K562 (cell line): ENCODE measurements at regions not wholly inside any gene's neighbourhood (a gene's known extent, or its start where the extent isn't known, plus 50 kb on each side); places are given as distances from the start of the nearest gene placed in this dataset.

ENCODE experiments used
- ATAC-seq: fragments of 200-7000 bp; cut with Tn5 transposase; 3 replicates; pipeline ENCODE4 v1.9.1; 2020; ENCODE audit warnings: moderate library complexity
- BruUV-seq: library from RNA; stranded (reverse); fragments of 400-500 nt; replicated peaks from 2 replicates; lab custom pipeline; 2021; lab: Mats Ljungman, UMichigan
- CTCF ChIA-PET: fragments of 300-600 bp; formaldehyde crosslinking; extraction: SDS; loops from one replicate; lab custom pipeline; 2021; ENCODE audit warnings: low intra/inter-chr PET ratio; lab: Yijun Ruan, JAX
- POLR2A ChIA-PET: fragments of 300-600, 350-650 bp; sonication (Branson Sonifier 250); formaldehyde crosslinking; extraction: SDS; loops from one replicate; lab custom pipeline; 2021; ENCODE audit warnings: antibody characterized with exemption, inconsistent platforms; lab: Yijun Ruan, JAX
- DNase-seq, 4 experiments: peaks; one replicate each; pipeline versions ENCODE4 v3.0.0 to v3.0.0-alpha.2; 2011 to 2018; ENCODE audit warnings: low spot score in 3 of 4, mixed read lengths in 3 of 4; ENCODE audit errors: extremely low read depth in 1 of 4
- FAIRE-seq: peaks from 2 replicates; lab custom pipeline; 2011; peaks lifted over from hg19 to GRCh38; lab: Jason Lieb, UNC
- H2AFZ ChIP-seq: 2 replicates; pipeline ENCODE4 v1.6.0; 2011; ENCODE audit warnings: low read depth, low read length, control low read depth, inconsistent platforms
- H3K27ac ChIP-seq: fragments of 200-600 bp; 3 replicates; pipeline ENCODE4 v1.8.0; 2011; ENCODE audit warnings: low read depth, mild to moderate bottlenecking, control low read depth, inconsistent platforms, low read length, moderate library complexity, mixed read lengths; ENCODE audit errors: extremely low read depth
- H3K27me3 ChIP-seq, 2 experiments: fragments of 300-600 bp in 1 of 2; 2 replicates in 1 of 2; 3 replicates in 1 of 2; pipeline versions ENCODE4 v1.6.0 to v1.8.0; 2011; ENCODE audit warnings: inconsistent platforms in 2 of 2, low read length in 2 of 2, mild to moderate bottlenecking in 1 of 2, mixed read lengths in 1 of 2, moderate library complexity in 1 of 2; ENCODE audit not compliant: control insufficient read depth in 2 of 2, insufficient read depth in 2 of 2
- H3K36me3 ChIP-seq: fragments of 300-600 bp; 3 replicates; pipeline ENCODE4 v1.8.0; 2011; ENCODE audit warnings: mild to moderate bottlenecking, low read length, inconsistent platforms; ENCODE audit not compliant: control insufficient read depth, insufficient read depth
- H3K4me1 ChIP-seq, 2 experiments: fragments of 200-600 bp in 1 of 2; replicated peaks in 1 of 2; 2 replicates in 1 of 2; 3 replicates in 1 of 2; pipeline versions ENCODE4 v1.5.1 to v1.8.0; 2011; ENCODE audit warnings: inconsistent platforms in 2 of 2, low read length in 2 of 2, mild to moderate bottlenecking in 1 of 2, mixed read lengths in 1 of 2, moderate library complexity in 1 of 2; ENCODE audit not compliant: control insufficient read depth in 2 of 2, insufficient read depth in 2 of 2
- H3K4me2 ChIP-seq: 2 replicates; pipeline ENCODE4 v1.6.1; 2011; ENCODE audit warnings: low read length, control low read depth, inconsistent platforms, mixed read lengths; ENCODE audit not compliant: insufficient read depth
- H3K4me3 ChIP-seq: fragments of 200-600 bp; sonication (generic), shearing (Covaris generic); 2 replicates; pipeline ENCODE4 v1.5.1; 2016; ENCODE audit warnings: control low read depth, inconsistent platforms
- H3K79me2 ChIP-seq: fragments of 200-600 bp; 3 replicates; pipeline ENCODE4 v1.8.0; 2011; ENCODE audit warnings: low read length, inconsistent platforms; ENCODE audit not compliant: control insufficient read depth, insufficient read depth
- H3K9ac ChIP-seq, 2 experiments: 2 replicates each; pipeline versions ENCODE4 v1.6.0 to v1.6.1; 2011; ENCODE audit warnings: low read depth in 2 of 2, low read length in 2 of 2, control low read depth in 1 of 2, inconsistent platforms in 1 of 2, mild to moderate bottlenecking in 1 of 2, mixed read lengths in 1 of 2; ENCODE audit not compliant: insufficient read depth in 1 of 2
- H3K9me1 ChIP-seq: one replicate; pipeline ENCODE4 v1.6.0; 2011; ENCODE audit warnings: inconsistent platforms, mild to moderate bottlenecking, low read length, moderate library complexity; ENCODE audit not compliant: control insufficient read depth, insufficient read depth
- H3K9me3 ChIP-seq: replicated peaks from 2 replicates; pipeline ENCODE4 v1.5.1; 2011; ENCODE audit warnings: low read depth, low read length, inconsistent platforms; ENCODE audit not compliant: control insufficient read depth, insufficient read depth
- H4K20me1 ChIP-seq: replicated peaks from 2 replicates; pipeline ENCODE4 v1.6.1; 2011; ENCODE audit warnings: low read length, inconsistent platforms, mixed read lengths; ENCODE audit not compliant: control insufficient read depth, insufficient read depth
- ATF6 ChIP-seq: sonication (generic); formaldehyde crosslinking; IDR thresholded peaks from 2 replicates; pipeline ENCODE4 v1.4.0; 2020; ENCODE audit warnings: mild to moderate bottlenecking, missing genetic modification reagents
- BCL6 ChIP-seq: fragments of 250-450 bp; sonication (Bioruptor Pico); IDR thresholded peaks from 2 replicates; pipeline ENCODE4 v1.4.0; 2020
- ELF1 ChIP-seq: fragments of 200-800 bp; sonication (Bioruptor generic); IDR thresholded peaks from 2 replicates; pipeline ENCODE4 v1.6.1; 2016; ENCODE audit warnings: missing genetic modification characterization, missing compliant biosample characterization
- NCOR1 ChIP-seq: fragments of 450-650 bp; IDR thresholded peaks from 2 replicates; pipeline ENCODE4 v1.6.1; 2016; ENCODE audit warnings: mild to moderate bottlenecking, moderate library complexity
- STAT6 ChIP-seq: sonication (generic); formaldehyde crosslinking; IDR thresholded peaks from 2 replicates; pipeline ENCODE4 v1.8.1; 2023; ENCODE audit warnings: mild to moderate bottlenecking, missing genetic modification reagents
- whole genome bisulfite sequencing: fragments of 100-300 bp; shearing (Covaris generic); methylation state at CpG from one replicate; pipeline ENCODE4 v1.1.6; 2016; ENCODE audit warnings: low coverage, mixed read lengths; ENCODE audit not compliant: insufficient coverage; ENCODE audit errors: missing lambda C conversion rate; 5-methylcytosine and 5-hydroxymethylcytosine counted together
- in situ Hi-C: fragments of 300-500 bp; cut with MboI; formaldehyde crosslinking; loops from 4 replicates; pipeline ENCODE4 v1.15.0; 2018; ENCODE audit warnings: inconsistent platforms, mixed read lengths
- intact Hi-C: fragments of 100-400 bp; cut with micrococcal nuclease; formaldehyde crosslinking; loops from 2 replicates; pipeline ENCODE4 v1.14.2; 2022
- TF ChIP-seq, protein P1 (sequence below): fragments of 450-650 bp; IDR thresholded peaks from 2 replicates; pipeline ENCODE4 v1.6.1; 2016; ENCODE audit warnings: borderline replicate concordance
- TF ChIP-seq, protein P2 (sequence below), 2 experiments: fragments of 450-650 bp in 1 of 2; sonication (generic) in 1 of 2; formaldehyde crosslinking in 1 of 2; IDR thresholded peaks in 1 of 2; conservative IDR thresholded peaks in 1 of 2; 2 replicates each; pipeline versions ENCODE4 v1.6.1 to v1.8.1; 2016 to 2023; ENCODE audit warnings: mild to moderate bottlenecking in 2 of 2, moderate library complexity in 2 of 2, inconsistent platforms in 1 of 2, missing genetic modification reagents in 1 of 2

- 0 out of 2 replicates have a peak, but pooled peaks have one; percentile 23 for TF ChIP-seq ELF1 (tag)
- TF ChIP-seq ATF6 (CRISPR knock-in tag), result no peak
- TF ChIP-seq NCOR1, result peak; percentile 42
- TF ChIP-seq STAT6 (CRISPR knock-in tag), result no peak
Observed at GRCh38 chr15:67940324-67940719, 100.5 kb upstream of the RNU6-1 start (continued).

GRCh38 chr15:67941648-67942310, 101.9 kb upstream of the RNU6-1 start:
- POLR2A ChIA-PET, result no interaction called here
- 37% methylated on average over 3 of the region's 3 CpGs for WGBS
- FAIRE-seq (no peak), ATAC-seq (no peak), DNase-seq (peak in 1 of 4 experiments; percentile 17)
- no peaks in the 10 kb centered on the region; the same call in 1 of the 2 replicates for H4K20me1 ChIP-seq
- CTCF ChIA-PET, result no interaction called here
- intact Hi-C loops, result no loop called here
- in situ Hi-C loops, result no loop called here
- H3K4me3 ChIP-seq, result no peak overlapping the region
- no peaks in the 10 kb centered on the region; a peak in 1 of 5 replicates for H3K27me3 ChIP-seq
- no peaks in the 10 kb centered on the region for H3K79me2 ChIP-seq
- H3K9me3 ChIP-seq, result no peaks in the 10 kb centered on the region
- no peak overlapping the region for H3K9ac ChIP-seq
- H3K9me1 ChIP-seq, result no peaks in the 10 kb centered on the region
- H3K4me2 ChIP-seq, result no peak overlapping the region
- H3K36me3 ChIP-seq, result no peaks in the 10 kb centered on the region
- peaks cover 10 to 12% of the 10 kb centered on the region in 2 experiments for H3K4me1 ChIP-seq
- no TSS peak for BruUV-seq
- H3K27ac ChIP-seq, result no peak overlapping the region
- TF ChIP-seq, protein P1, sequence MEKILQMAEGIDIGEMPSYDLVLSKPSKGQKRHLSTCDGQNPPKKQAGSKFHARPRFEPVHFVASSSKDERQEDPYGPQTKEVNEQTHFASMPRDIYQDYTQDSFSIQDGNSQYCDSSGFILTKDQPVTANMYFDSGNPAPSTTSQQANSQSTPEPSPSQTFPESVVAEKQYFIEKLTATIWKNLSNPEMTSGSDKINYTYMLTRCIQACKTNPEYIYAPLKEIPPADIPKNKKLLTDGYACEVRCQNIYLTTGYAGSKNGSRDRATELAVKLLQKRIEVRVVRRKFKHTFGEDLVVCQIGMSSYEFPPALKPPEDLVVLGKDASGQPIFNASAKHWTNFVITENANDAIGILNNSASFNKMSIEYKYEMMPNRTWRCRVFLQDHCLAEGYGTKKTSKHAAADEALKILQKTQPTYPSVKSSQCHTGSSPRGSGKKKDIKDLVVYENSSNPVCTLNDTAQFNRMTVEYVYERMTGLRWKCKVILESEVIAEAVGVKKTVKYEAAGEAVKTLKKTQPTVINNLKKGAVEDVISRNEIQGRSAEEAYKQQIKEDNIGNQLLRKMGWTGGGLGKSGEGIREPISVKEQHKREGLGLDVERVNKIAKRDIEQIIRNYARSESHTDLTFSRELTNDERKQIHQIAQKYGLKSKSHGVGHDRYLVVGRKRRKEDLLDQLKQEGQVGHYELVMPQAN, result no peak
- TF ChIP-seq, protein P2, sequence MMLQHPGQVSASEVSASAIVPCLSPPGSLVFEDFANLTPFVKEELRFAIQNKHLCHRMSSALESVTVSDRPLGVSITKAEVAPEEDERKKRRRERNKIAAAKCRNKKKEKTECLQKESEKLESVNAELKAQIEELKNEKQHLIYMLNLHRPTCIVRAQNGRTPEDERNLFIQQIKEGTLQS (IDR thresholded peaks at IDR 0.05), result 0 out of 2 replicates have a peak, but pooled peaks have one; percentile 21
- TF ChIP-seq, protein P2 (CRISPR knock-in tag; conservative IDR thresholded peaks at IDR 0.05), result no peak
- no peak for TF ChIP-seq BCL6 (CRISPR knock-in tag)
- no peak overlapping the region for H2AFZ ChIP-seq
